Central memory CD8-positive, alpha-beta T cell (primary cell): ENCODE measurements at regions not wholly inside any gene's neighbourhood (a gene's known extent, or its start where the extent isn't known, plus 50 kb on each side); places are given as distances from the start of the nearest gene placed in this dataset.

ENCODE experiments used
- ATAC-seq: fragments of 150-1000 bp; cut with Tn5 transposase; replicated peaks from 2 replicates; pipeline ENCODE4 v1.10.0; 2022; ENCODE audit warnings: mild to moderate bottlenecking, moderate FRiP score, moderate number of reproducible peaks; ENCODE audit not compliant: poor library complexity, severe bottlenecking; ENCODE audit errors: extremely low read depth
- DNase-seq, 2 donors: peaks; one replicate each; pipeline ENCODE4 v3.0.0; 2021; ENCODE audit warnings: low spot score in 2 of 2
- H3K27ac Mint-ChIP-seq: one replicate; pipeline ENCODE4 v1.8.0; 2022; ENCODE audit warnings: low read depth, mild to moderate bottlenecking, moderate library complexity, mixed read lengths
- H3K27me3 Mint-ChIP-seq: one replicate; pipeline ENCODE4 v1.8.0; 2022; ENCODE audit warnings: mixed read lengths
- H3K36me3 Mint-ChIP-seq: one replicate; pipeline ENCODE4 v1.8.0; 2022; ENCODE audit warnings: mild to moderate bottlenecking, moderate library complexity, mixed read lengths; ENCODE audit not compliant: insufficient read depth
- H3K4me1 Mint-ChIP-seq: one replicate; pipeline ENCODE4 v1.8.0; 2022; ENCODE audit warnings: mixed read lengths
- H3K4me3 Mint-ChIP-seq: one replicate; pipeline ENCODE4 v1.8.0; 2022; ENCODE audit warnings: mild to moderate bottlenecking, moderate library complexity, mixed read lengths
- H3K9me3 Mint-ChIP-seq: one replicate; pipeline ENCODE4 v1.8.0; 2022; ENCODE audit warnings: mixed read lengths

GRCh38 chr13:73954808-73955207, 179.4 kb downstream of the KLF12 start:
- H3K36me3 Mint-ChIP-seq = peaks cover 9% of the 10 kb centered on the region

GRCh38 chr13:73952648-73953047, 181.6 kb downstream of the KLF12 start:
- ATAC-seq = no peak
- no peaks in the 10 kb centered on the region for H3K9me3 Mint-ChIP-seq

More at GRCh38 chr13:73954808-73955207, 179.4 kb downstream of the KLF12 start:
- DNase-seq (no peak), ATAC-seq (no peak)
- H3K9me3 Mint-ChIP-seq = no peaks in the 10 kb centered on the region
- H3K27ac Mint-ChIP-seq = peak overlapping the region; percentile 44
- no peak overlapping the region for H3K4me3 Mint-ChIP-seq
- H3K27me3 Mint-ChIP-seq = no peaks in the 10 kb centered on the region
- peaks cover 47% of the 10 kb centered on the region for H3K4me1 Mint-ChIP-seq

GRCh38 chr13:73948848-73949529, 185.2 kb downstream of the KLF12 start:
- H3K27me3 Mint-ChIP-seq = no peaks in the 10 kb centered on the region
- no peak for ATAC-seq
- H3K4me1 Mint-ChIP-seq = peaks cover 78% of the 10 kb centered on the region
- no peaks in the 10 kb centered on the region for H3K9me3 Mint-ChIP-seq
- no peak overlapping the region for H3K4me3 Mint-ChIP-seq
- DNase-seq = no peak
- peaks cover 9% of the 10 kb centered on the region for H3K36me3 Mint-ChIP-seq
- peak overlapping the region; percentile 64 for H3K27ac Mint-ChIP-seq

More at GRCh38 chr13:73952648-73953047, 181.6 kb downstream of the KLF12 start:
- Mint-ChIP-seq H3K27me3 (no peaks in the 10 kb centered on the region), H3K27ac (peak overlapping the region; percentile 21), H3K4me3 (no peak overlapping the region), H3K4me1 (peaks cover 66% of the 10 kb centered on the region), H3K36me3 (peaks cover 11% of the 10 kb centered on the region)
- DNase-seq = no peak

GRCh38 chr13:73945871-73946270, 188.3 kb downstream of the KLF12 start:
- H3K4me1 Mint-ChIP-seq = peaks cover 68% of the 10 kb centered on the region
- H3K36me3 Mint-ChIP-seq = peaks cover 19% of the 10 kb centered on the region
- peak overlapping the region; percentile 88 for H3K27ac Mint-ChIP-seq
- H3K4me3 Mint-ChIP-seq = no peak overlapping the region
- DNase-seq (no peak), ATAC-seq (no peak)
- H3K9me3 Mint-ChIP-seq = no peaks in the 10 kb centered on the region
- H3K27me3 Mint-ChIP-seq = no peaks in the 10 kb centered on the region

GRCh38 chr13:73945382-73945781, 188.8 kb downstream of the KLF12 start:
- DNase-seq (no peak), ATAC-seq (no peak)
- Mint-ChIP-seq H3K4me1 (peaks cover 68% of the 10 kb centered on the region), H3K9me3 (no peaks in the 10 kb centered on the region), H3K27me3 (no peaks in the 10 kb centered on the region), H3K4me3 (no peak overlapping the region), H3K36me3 (peaks cover 19% of the 10 kb centered on the region), H3K27ac (peak overlapping the region; percentile 88)

GRCh38 chr13:73943965-73944233, 190.3 kb downstream of the KLF12 start:
- Mint-ChIP-seq H3K27ac (peak overlapping the region; percentile 88), H3K27me3 (no peaks in the 10 kb centered on the region), H3K36me3 (peaks cover 19% of the 10 kb centered on the region), H3K4me3 (peak overlapping the region; percentile 16), H3K9me3 (no peaks in the 10 kb centered on the region), H3K4me1 (peaks cover 67% of the 10 kb centered on the region)
- ATAC-seq (no peak), DNase-seq (no peak)

- H3K4me3 Mint-ChIP-seq = peak overlapping the region; percentile 16
- no peaks in the 10 kb centered on the region for H3K9me3 Mint-ChIP-seq
- DNase-seq (no peak), ATAC-seq (peak; percentile 95)
- H3K27me3 Mint-ChIP-seq = no peaks in the 10 kb centered on the region
- H3K36me3 Mint-ChIP-seq = peaks cover 19% of the 10 kb centered on the region
- peaks cover 62% of the 10 kb centered on the region for H3K4me1 Mint-ChIP-seq
- H3K27ac Mint-ChIP-seq = peak overlapping the region; percentile 88
Measured at GRCh38 chr13:73943137-73943964, 190.9 kb downstream of the KLF12 start.

- Mint-ChIP-seq H3K27me3 (no peaks in the 10 kb centered on the region), H3K4me3 (no peak overlapping the region), H3K9me3 (no peaks in the 10 kb centered on the region), H3K4me1 (peaks cover 49% of the 10 kb centered on the region), H3K27ac (no peak overlapping the region), H3K36me3 (peaks cover 20% of the 10 kb centered on the region)
- ATAC-seq = no peak
- no peak for DNase-seq
Measured at GRCh38 chr13:73941752-73942151, 192.5 kb downstream of the KLF12 start.

GRCh38 chr13:73940098-73940497, 194.1 kb downstream of the KLF12 start:
- no peaks in the 10 kb centered on the region for H3K9me3 Mint-ChIP-seq
- H3K27me3 Mint-ChIP-seq = no peaks in the 10 kb centered on the region
- no peak for DNase-seq
- peaks cover 28% of the 10 kb centered on the region for H3K36me3 Mint-ChIP-seq
- H3K4me3 Mint-ChIP-seq = no peak overlapping the region
- peaks cover 47% of the 10 kb centered on the region for H3K4me1 Mint-ChIP-seq
- H3K27ac Mint-ChIP-seq = no peak overlapping the region
- no peak for ATAC-seq

GRCh38 chr13:73939603-73940002, 194.6 kb downstream of the KLF12 start:
- Mint-ChIP-seq H3K27ac (peak overlapping the region; percentile 53), H3K27me3 (no peaks in the 10 kb centered on the region), H3K36me3 (peaks cover 28% of the 10 kb centered on the region), H3K4me3 (peak overlapping the region; percentile 27), H3K4me1 (peaks cover 48% of the 10 kb centered on the region), H3K9me3 (no peaks in the 10 kb centered on the region)
- no peak for DNase-seq
- no peak for ATAC-seq

GRCh38 chr13:73939071-73939380, 195.2 kb downstream of the KLF12 start:
- Mint-ChIP-seq H3K36me3 (peaks cover 29% of the 10 kb centered on the region), H3K4me1 (peaks cover 48% of the 10 kb centered on the region), H3K4me3 (no peak overlapping the region)

GRCh38 chr13:73938372-73939070, 195.7 kb downstream of the KLF12 start:
- peaks cover 48% of the 10 kb centered on the region for H3K4me1 Mint-ChIP-seq
- no peak overlapping the region for H3K4me3 Mint-ChIP-seq
- no peaks in the 10 kb centered on the region for H3K9me3 Mint-ChIP-seq
- no peak overlapping the region for H3K27ac Mint-ChIP-seq
- peaks cover 28% of the 10 kb centered on the region for H3K36me3 Mint-ChIP-seq
- DNase-seq (no peak), ATAC-seq (no peak)
- no peaks in the 10 kb centered on the region for H3K27me3 Mint-ChIP-seq

More at GRCh38 chr13:73939071-73939380, 195.2 kb downstream of the KLF12 start:
- ATAC-seq (no peak), DNase-seq (no peak)
- Mint-ChIP-seq H3K27ac (peak overlapping the region; percentile 53), H3K9me3 (no peaks in the 10 kb centered on the region), H3K27me3 (no peaks in the 10 kb centered on the region)

GRCh38 chr13:73937441-73937840, 196.8 kb downstream of the KLF12 start:
- Mint-ChIP-seq H3K27ac (no peak overlapping the region), H3K4me1 (peaks cover 50% of the 10 kb centered on the region), H3K4me3 (no peak overlapping the region), H3K27me3 (no peaks in the 10 kb centered on the region), H3K9me3 (no peaks in the 10 kb centered on the region), H3K36me3 (peaks cover 24% of the 10 kb centered on the region)
- no peak for ATAC-seq
- DNase-seq = no peak
